Aorta (tissue), 5 donors: ENCODE measurements at regions not wholly inside any gene's neighbourhood (a gene's known extent, or its start where the extent isn't known, plus 50 kb on each side); places are given as distances from the start of the nearest gene placed in this dataset.

Experiments
- ATAC-seq: fragments of 200-7000 bp; cut with Tn5 transposase; one replicate; pipeline ENCODE4 v1.9.1; 2022; ENCODE audit warnings: moderate library complexity; ENCODE audit not compliant: low FRiP score
- DNase-seq, 2 donors: peaks; one replicate each; pipeline ENCODE4 v3.0.0-alpha.2; 2020
- H3K27ac ChIP-seq, 2 donors: one replicate each; pipeline ENCODE4 v1.5.1; 2013; ENCODE audit warnings: low read length in 2 of 2, mild to moderate bottlenecking in 2 of 2, moderate library complexity in 2 of 2, control low read depth in 1 of 2, inconsistent platforms in 1 of 2, low read depth in 1 of 2
- H3K27me3 ChIP-seq, 2 donors: one replicate each; pipeline ENCODE4 v1.6.1; 2013; ENCODE audit warnings: control low read depth in 1 of 2, low read length in 1 of 2, mild to moderate bottlenecking in 1 of 2, moderate library complexity in 1 of 2; ENCODE audit not compliant: insufficient read depth in 2 of 2, control insufficient read depth in 1 of 2
- H3K36me3 ChIP-seq, 2 donors: one replicate each; pipeline ENCODE4 v1.6.1; 2013; ENCODE audit warnings: control low read depth in 1 of 2, low read length in 1 of 2, mild to moderate bottlenecking in 1 of 2; ENCODE audit not compliant: insufficient read depth in 2 of 2, control insufficient read depth in 1 of 2
- H3K4me1 ChIP-seq, 2 donors: one replicate each; pipeline ENCODE4 v1.6.1; 2013; ENCODE audit warnings: low read length in 2 of 2, control low read depth in 1 of 2, mild to moderate bottlenecking in 1 of 2, moderate library complexity in 1 of 2; ENCODE audit not compliant: insufficient read depth in 2 of 2, control insufficient read depth in 1 of 2
- H3K4me3 ChIP-seq, 2 donors: one replicate each; pipeline ENCODE4 v1.5.1; 2013; ENCODE audit warnings: low read length in 2 of 2, control low read depth in 1 of 2, mild to moderate bottlenecking in 1 of 2
- H3K9me3 ChIP-seq: one replicate; pipeline ENCODE4 v1.6.1; 2013; ENCODE audit warnings: mild to moderate bottlenecking, low read length; ENCODE audit not compliant: control insufficient read depth
- WGBS, 2 donors: extraction: QIAGEN DNeasy Blood & Tissue Kit; methylation state at CpG; one replicate each; pipeline ENCODE4 v1.1.7; 2013; 5-methylcytosine and 5-hydroxymethylcytosine counted together
- intact Hi-C, 2 donors: fragments of 100-400 bp; cut with DNase I; formaldehyde crosslinking; loops; one replicate each; pipeline versions ENCODE4 v1.14.2 to v1.15.0; 2022
- donor health status: healthy with polysubstance abuse.
- donor health status: Bipolar disorder and iron deficiency.
- donor health status: DM: no; HTN: no; CAD: no.
- donor health status: DM: no; HTN: no; CAD: no.
- donor health status: DM: yes; HTN: yes; CAD: no.

GRCh38 chr2:40725040-40725439 lies 273.1 kb upstream of the SLC8A1 start:
- H3K4me3 ChIP-seq = no peak overlapping the region
- ATAC-seq = no peak
- DNase-seq = no peak
- H3K9me3 ChIP-seq = no peaks in the 10 kb centered on the region
- intact Hi-C loops = no loop called here
- H3K27me3 ChIP-seq = no peaks in the 10 kb centered on the region
- 4 to 9% methylated on average over 3 of the region's 3 CpGs for WGBS, 2 donors
- no peaks in the 10 kb centered on the region for H3K36me3 ChIP-seq
- H3K27ac ChIP-seq = no peak overlapping the region
- peaks cover 0 to 3% of the 10 kb centered on the region in 2 donors for H3K4me1 ChIP-seq

GRCh38 chr2:40725950-40726349 lies 274.1 kb upstream of the SLC8A1 start:
- H3K4me1 ChIP-seq = peaks cover 0 to 3% of the 10 kb centered on the region in 2 donors
- no peaks in the 10 kb centered on the region for H3K9me3 ChIP-seq
- no peak overlapping the region for H3K4me3 ChIP-seq
- ATAC-seq = no peak
- no peak for DNase-seq
- WGBS, 2 donors = 98% methylated on average over 2 of the region's 2 CpGs
- no peak overlapping the region for H3K27ac ChIP-seq
- H3K27me3 ChIP-seq = no peaks in the 10 kb centered on the region
- no peaks in the 10 kb centered on the region for H3K36me3 ChIP-seq
- intact Hi-C loops = no loop called here

DNA sequence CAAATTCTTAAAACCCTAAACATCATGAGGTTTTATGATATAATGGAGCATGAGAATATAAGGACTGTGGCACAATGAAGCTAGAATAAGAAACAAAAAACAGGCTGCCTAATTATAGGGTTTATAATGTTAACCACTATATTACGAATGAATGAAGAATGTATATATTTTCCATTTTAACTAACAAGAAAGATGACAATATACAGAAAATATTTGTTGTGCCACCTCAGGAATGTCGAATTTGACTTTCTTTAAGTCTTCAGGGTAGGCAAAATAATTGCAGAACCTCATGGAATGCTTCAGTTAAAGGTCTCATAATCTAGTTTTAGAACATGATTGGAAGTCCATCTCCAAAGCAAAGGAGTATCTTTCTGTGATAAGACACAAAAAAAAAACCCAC lies 282.9 kb upstream of the SLC8A1 start:
- Histone ChIP-seq H3K4me3 (no peak overlapping the region), H3K9me3 (no peaks in the 10 kb centered on the region), H3K36me3 (no peaks in the 10 kb centered on the region), H3K27me3 (no peaks in the 10 kb centered on the region), H3K27ac (no peak overlapping the region), H3K4me1 (no peaks in the 10 kb centered on the region)
- DNase-seq (no peak), ATAC-seq (no peak)
- 73 to 77% methylated on average over 2 of the region's 2 CpGs for WGBS, 2 donors
- intact Hi-C loops = no loop called here

GRCh38 chr2:40737180-40737579 lies 285.3 kb upstream of the SLC8A1 start:
- H3K27me3 ChIP-seq = no peaks in the 10 kb centered on the region
- H3K4me3 ChIP-seq = no peak overlapping the region
- no peak overlapping the region for H3K27ac ChIP-seq
- DNase-seq (no peak), ATAC-seq (no peak)
- WGBS, 2 donors = 90 to 95% methylated on average over 4 of the region's 4 CpGs
- H3K36me3 ChIP-seq = no peaks in the 10 kb centered on the region
- no peaks in the 10 kb centered on the region for H3K9me3 ChIP-seq
- intact Hi-C loops = no loop called here
- no peaks in the 10 kb centered on the region for H3K4me1 ChIP-seq

GRCh38 chr2:40740419-40740818 lies 288.5 kb upstream of the SLC8A1 start:
- Histone ChIP-seq H3K4me3 (no peak overlapping the region), H3K36me3 (no peaks in the 10 kb centered on the region), H3K27me3 (no peaks in the 10 kb centered on the region), H3K4me1 (no peaks in the 10 kb centered on the region), H3K9me3 (no peaks in the 10 kb centered on the region), H3K27ac (no peak overlapping the region)
- DNase-seq (no peak), ATAC-seq (no peak)
- intact Hi-C loops = no loop called here
- WGBS, 2 donors = 88 to 90% methylated on average over 1 of the region's 1 CpG

GRCh38 chr2:40741532-40741931 lies 289.6 kb upstream of the SLC8A1 start:
- Histone ChIP-seq H3K27me3 (no peaks in the 10 kb centered on the region), H3K36me3 (no peaks in the 10 kb centered on the region), H3K27ac (no peak overlapping the region), H3K9me3 (no peaks in the 10 kb centered on the region), H3K4me1 (no peaks in the 10 kb centered on the region), H3K4me3 (no peak overlapping the region)
- intact Hi-C loops = no loop called here
- ATAC-seq = no peak
- DNase-seq = no peak
- 86 to 89% methylated on average over 2 of the region's 2 CpGs for WGBS, 2 donors

DNA sequence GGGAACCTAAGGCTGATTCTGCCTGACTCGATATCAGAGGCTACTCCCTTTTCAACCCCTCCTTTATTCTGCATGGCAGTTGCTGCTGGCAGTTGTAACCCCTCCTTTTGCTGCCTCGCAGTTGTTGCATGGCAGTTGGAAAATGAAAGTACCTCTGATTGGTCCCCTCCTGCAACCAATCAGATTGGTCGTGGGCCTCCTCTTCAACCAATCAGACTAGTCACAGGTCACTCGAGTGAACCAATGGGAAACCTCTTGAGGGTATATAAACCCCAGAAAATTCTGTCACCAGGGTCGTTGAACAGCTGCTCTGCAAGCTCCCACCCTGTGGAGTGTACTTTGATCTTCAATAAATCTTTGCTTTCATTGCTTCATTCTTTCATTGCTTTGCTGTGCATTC lies 294.3 kb upstream of the SLC8A1 start:
- 90 to 91% methylated on average over 5 of the region's 5 CpGs for WGBS, 2 donors
- Histone ChIP-seq H3K36me3 (no peaks in the 10 kb centered on the region), H3K9me3 (no peaks in the 10 kb centered on the region), H3K27ac (no peak overlapping the region), H3K4me3 (no peak overlapping the region), H3K4me1 (no peaks in the 10 kb centered on the region), H3K27me3 (no peaks in the 10 kb centered on the region)
- intact Hi-C loops = no loop called here
- ATAC-seq (no peak), DNase-seq (no peak)

DNA sequence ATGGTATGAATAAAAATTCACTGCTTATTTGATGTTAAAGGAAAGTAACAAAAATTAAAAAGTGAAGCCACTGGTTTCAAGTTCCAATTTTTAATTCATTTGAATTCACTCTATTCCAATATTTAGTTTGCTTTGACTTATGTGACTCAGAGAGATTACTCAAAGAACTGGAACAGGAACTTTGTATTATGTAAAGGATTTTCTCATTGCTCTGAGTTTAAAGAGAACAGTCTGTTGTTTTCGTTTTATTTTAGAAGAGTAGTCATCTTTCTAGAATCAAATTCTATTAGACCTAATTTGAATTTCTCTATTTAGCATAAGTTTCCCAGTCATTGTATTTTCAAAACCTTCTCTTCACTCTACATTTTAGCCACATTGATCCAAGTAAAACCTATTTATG lies 300.1 kb upstream of the SLC8A1 start:
- Histone ChIP-seq H3K27ac (no peak overlapping the region), H3K4me1 (peaks cover 0 to 2% of the 10 kb centered on the region in 2 donors), H3K9me3 (no peaks in the 10 kb centered on the region), H3K4me3 (no peak overlapping the region), H3K27me3 (no peaks in the 10 kb centered on the region), H3K36me3 (no peaks in the 10 kb centered on the region)
- intact Hi-C loops = no loop called here
- ATAC-seq (no peak), DNase-seq (no peak)
- 32 to 38% methylated on average over 1 of the region's 1 CpG for WGBS, 2 donors

DNA sequence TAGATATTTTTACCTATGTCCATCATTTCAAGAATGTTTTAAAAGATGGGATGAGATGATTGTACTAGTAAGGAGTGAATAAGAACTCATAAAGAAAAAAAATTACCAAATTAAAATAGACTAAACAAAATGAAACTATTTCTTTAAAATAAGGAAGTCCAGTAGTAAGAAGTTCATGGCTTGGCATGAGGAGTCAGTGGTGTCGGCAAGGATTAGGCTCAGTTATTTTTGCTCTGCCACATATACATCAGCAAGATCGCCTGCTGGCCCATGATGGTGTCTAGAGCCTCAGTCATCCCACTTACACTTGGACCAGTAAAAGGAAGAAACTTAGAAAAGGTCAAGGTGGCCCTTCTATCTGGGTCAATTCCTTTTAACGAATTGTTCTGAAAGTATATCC lies 300.9 kb upstream of the SLC8A1 start:
- Histone ChIP-seq H3K27ac (no peak overlapping the region), H3K36me3 (no peaks in the 10 kb centered on the region), H3K4me3 (no peak overlapping the region), H3K9me3 (no peaks in the 10 kb centered on the region), H3K4me1 (peaks cover 0 to 2% of the 10 kb centered on the region in 2 donors), H3K27me3 (no peaks in the 10 kb centered on the region)
- intact Hi-C loops = no loop called here
- no peak for DNase-seq
- no peak for ATAC-seq
- 72 to 74% methylated on average over 3 of the region's 3 CpGs for WGBS, 2 donors
